Tibial artery (tissue), 4 donors: ENCODE measurements at regions not wholly inside any gene's neighbourhood (a gene's known extent, or its start where the extent isn't known, plus 50 kb on each side); places are given as distances from the start of the nearest gene placed in this dataset.

Source experiments
- DNase-seq, 2 donors: peaks; one replicate each; pipeline ENCODE4 v3.0.0-alpha.2; 2019
- H3K27ac ChIP-seq, 2 donors: fragments of 200-600 bp; sonication (generic) in 1 of 2; 1 replicate in 1 of 2; 2 replicates in 1 of 2; pipeline ENCODE4 v1.5.1; 2018 to 2019; ENCODE audit warnings: mild to moderate bottlenecking in 1 of 2
- H3K27me3 ChIP-seq, 2 donors: fragments of 200-600 bp; sonication (generic) in 1 of 2; one replicate each; pipeline versions ENCODE4 v1.5.1 to v1.6.0; 2016 to 2019
- H3K36me3 ChIP-seq, 3 donors: fragments of 200-600 bp; sonication (generic) in 2 of 3; one replicate each; pipeline ENCODE4 v1.5.1; 2016 to 2019; ENCODE audit warnings: mild to moderate bottlenecking in 2 of 3
- H3K4me1 ChIP-seq, 4 donors: fragments of 200-600 bp; sonication (generic) in 2 of 4; 1 replicate in 3 of 4; 2 replicates in 1 of 4; pipeline ENCODE4 v1.5.1; 2016 to 2019
- H3K4me3 ChIP-seq, 2 donors: fragments of 200-600 bp; sonication (generic) in 1 of 2; 1 replicate in 1 of 2; 2 replicates in 1 of 2; pipeline ENCODE4 v1.5.1; 2018 to 2019; ENCODE audit warnings: mild to moderate bottlenecking in 2 of 2
- H3K9me3 ChIP-seq, 3 donors: fragments of 200-600 bp; sonication (generic) in 1 of 3; one replicate each; pipeline ENCODE4 v1.5.1; 2016 to 2019
- CTCF ChIP-seq, 2 experiments: fragments of 200-600 bp in 1 of 2; fragments of 450-650 bp in 1 of 2; IDR thresholded peaks; one replicate each; pipeline ENCODE4 v1.5.1; 2017 to 2019; ENCODE audit warnings: antibody characterized with exemption in 2 of 2, mild to moderate bottlenecking in 1 of 2, moderate library complexity in 1 of 2
- intact Hi-C: fragments of 100-400 bp; cut with DNase I; formaldehyde crosslinking; loops from one replicate; pipeline ENCODE4 v1.15.0; 2023; ENCODE audit warnings: low total_unique reads

GRCh38 chr10:128542659-128543058, 416.4 kb upstream of the MKI67 start:
- intact Hi-C loops, result no loop called here
- TF ChIP-seq CTCF (IDR thresholded peaks at IDR 0.05), result no peak
- H3K9me3 ChIP-seq, result no peaks in the 10 kb centered on the region
- H3K27me3 ChIP-seq, result peaks cover 0 to 24% of the 10 kb centered on the region in 2 donors
- H3K4me1 ChIP-seq, result peaks cover 0 to 6% (median 0%) of the 10 kb centered on the region in 4 donors
- H3K4me3 ChIP-seq, result no peak overlapping the region
- no peak for DNase-seq
- no peak overlapping the region for H3K27ac ChIP-seq
- H3K36me3 ChIP-seq, result no peaks in the 10 kb centered on the region

GRCh38 chr10:128543151-128543550, 416.9 kb upstream of the MKI67 start:
- H3K27ac ChIP-seq, result no peak overlapping the region
- intact Hi-C loops, result no loop called here
- no peak for DNase-seq
- TF ChIP-seq CTCF (IDR thresholded peaks at IDR 0.05), result no peak
- H3K4me3 ChIP-seq, result no peak overlapping the region
- H3K36me3 ChIP-seq, result no peaks in the 10 kb centered on the region
- H3K27me3 ChIP-seq, result peaks cover 0 to 24% of the 10 kb centered on the region in 2 donors
- H3K9me3 ChIP-seq, result no peaks in the 10 kb centered on the region
- H3K4me1 ChIP-seq, result peaks cover 0 to 6% (median 0%) of the 10 kb centered on the region in 4 donors

- no peak for DNase-seq
- Histone ChIP-seq H3K4me3 (no peak overlapping the region), H3K9me3 (no peaks in the 10 kb centered on the region), H3K27ac (no peak overlapping the region), H3K4me1 (peaks cover 0 to 4% (median 0%) of the 10 kb centered on the region in 4 donors), H3K36me3 (no peaks in the 10 kb centered on the region), H3K27me3 (peaks cover 0 to 12% of the 10 kb centered on the region in 2 donors)
- TF ChIP-seq CTCF (IDR thresholded peaks at IDR 0.05), result no peak
- intact Hi-C loops, result no loop called here
Observed at GRCh38 chr10:128545216-128545615, 419.0 kb upstream of the MKI67 start.

GRCh38 chr10:128546651-128547165, 420.5 kb upstream of the MKI67 start:
- Histone ChIP-seq H3K4me3 (no peak overlapping the region), H3K27me3 (no peaks in the 10 kb centered on the region), H3K36me3 (no peaks in the 10 kb centered on the region), H3K27ac (no peak overlapping the region), H3K4me1 (no peaks in the 10 kb centered on the region), H3K9me3 (no peaks in the 10 kb centered on the region)
- intact Hi-C loops, result no loop called here
- no peak for TF ChIP-seq CTCF (IDR thresholded peaks at IDR 0.05)
- no peak for DNase-seq

GRCh38 chr10:128549101-128549608, 422.9 kb upstream of the MKI67 start:
- H3K4me3 ChIP-seq, result no peak overlapping the region
- no peak for DNase-seq
- H3K27ac ChIP-seq, result no peak overlapping the region
- no peaks in the 10 kb centered on the region for H3K27me3 ChIP-seq
- no peak for TF ChIP-seq CTCF (IDR thresholded peaks at IDR 0.05)
- H3K4me1 ChIP-seq, result no peaks in the 10 kb centered on the region
- intact Hi-C loops, result no loop called here
- no peaks in the 10 kb centered on the region for H3K9me3 ChIP-seq
- no peaks in the 10 kb centered on the region for H3K36me3 ChIP-seq

GRCh38 chr10:128550045-128550444, 423.8 kb upstream of the MKI67 start:
- intact Hi-C loops, result no loop called here
- DNase-seq, result no peak
- TF ChIP-seq CTCF (IDR thresholded peaks at IDR 0.05), result no peak

More at GRCh38 chr10:128550045-128550444, 423.8 kb upstream of the MKI67 start:
- no peak overlapping the region for H3K27ac ChIP-seq
- H3K9me3 ChIP-seq, result no peaks in the 10 kb centered on the region
- no peaks in the 10 kb centered on the region for H3K27me3 ChIP-seq
- no peaks in the 10 kb centered on the region for H3K4me1 ChIP-seq
- no peak overlapping the region for H3K4me3 ChIP-seq
- H3K36me3 ChIP-seq, result no peaks in the 10 kb centered on the region
